ENCODE measurements at regions not wholly inside any gene's neighbourhood (a gene's known extent, or its start where the extent isn't known, plus 50 kb on each side); places are given as distances from the start of the nearest gene placed in this dataset.

- DNase-seq (ENCODE audit: low spot score) = no peak
- no peak overlapping the region for H3K9ac ChIP-seq (ENCODE audit: low read depth in 1 of 2, low read length in 2 of 2)
- no peaks in the 10 kb centered on the region for H3K4me1 ChIP-seq (ENCODE audit: control insufficient read depth in 4 of 4, insufficient read depth in 4 of 4, low read length in 3 of 4)
- H3K36me3 ChIP-seq (ENCODE audit: control insufficient read depth in 4 of 4, insufficient read depth in 3 of 4, low read depth in 1 of 4, low read length in 3 of 4) = no peaks in the 10 kb centered on the region
- H3K27ac ChIP-seq (ENCODE audit: low read depth in 1 of 2, low read length in 2 of 2) = no peak overlapping the region
- H3K4me3 ChIP-seq (ENCODE audit: low read depth in 1 of 3, low read length in 3 of 3) = no peak overlapping the region
- H3K27me3 ChIP-seq (ENCODE audit: control insufficient read depth in 4 of 4, insufficient read depth in 4 of 4, low read length in 3 of 4) = no peaks in the 10 kb centered on the region
- WGBS = 56% methylated on average over 2 of the region's 2 CpGs
- H3K9me3 ChIP-seq (ENCODE audit: control insufficient read depth in 4 of 4, low read length in 3 of 4) = no peaks in the 10 kb centered on the region
- TF ChIP-seq JUND (IDR thresholded peaks at IDR 0.05) (no peak), RAD21 (IDR thresholded peaks at IDR 0.05) (no peak), MAX (IDR thresholded peaks at IDR 0.05) (no peak), ATF3 (IDR thresholded peaks at IDR 0.05) (no peak), SP1 (IDR thresholded peaks at IDR 0.05) (no peak), NR2F2 (IDR thresholded peaks at IDR 0.05) (no peak)
These were observed 1040.0 kb downstream of the STPG2 start for GRCh38 chr4:97103252-97103651.

- DNase-seq (ENCODE audit: low spot score) = no peak
- Histone ChIP-seq H3K27me3 (ENCODE audit: control insufficient read depth in 4 of 4, insufficient read depth in 4 of 4, low read length in 3 of 4) (no peaks in the 10 kb centered on the region), H3K4me1 (ENCODE audit: control insufficient read depth in 4 of 4, insufficient read depth in 4 of 4, low read length in 3 of 4) (no peaks in the 10 kb centered on the region), H3K9me3 (ENCODE audit: control insufficient read depth in 4 of 4, low read length in 3 of 4) (no peaks in the 10 kb centered on the region), H3K4me3 (ENCODE audit: low read depth in 1 of 3, low read length in 3 of 3) (no peak overlapping the region), H3K27ac (ENCODE audit: low read depth in 1 of 2, low read length in 2 of 2) (no peak overlapping the region), H3K36me3 (ENCODE audit: control insufficient read depth in 4 of 4, insufficient read depth in 3 of 4, low read depth in 1 of 4, low read length in 3 of 4) (no peaks in the 10 kb centered on the region), H3K9ac (ENCODE audit: low read depth in 1 of 2, low read length in 2 of 2) (no peak overlapping the region)
- TF ChIP-seq HNF4A (conservative IDR thresholded peaks at IDR 0.05) = no peak
- TF ChIP-seq NR2F2 (IDR thresholded peaks at IDR 0.05) = no peak
- no peak for TF ChIP-seq RXRA (IDR thresholded peaks at IDR 0.05)
- no peak for TF ChIP-seq MAX (IDR thresholded peaks at IDR 0.05)
- 78% methylated on average over 2 of the region's 2 CpGs for WGBS
These were observed 1039.3 kb downstream of the STPG2 start for GRCh38 chr4:97104006-97104405.

GRCh38 chr4:97104666-97105065 is 1038.6 kb downstream of the STPG2 start:
- H3K36me3 ChIP-seq (ENCODE audit: control insufficient read depth in 4 of 4, insufficient read depth in 3 of 4, low read depth in 1 of 4, low read length in 3 of 4) = no peaks in the 10 kb centered on the region
- TF ChIP-seq EGR1 (IDR thresholded peaks at IDR 0.05; ENCODE audit: low read depth in 2 of 2) (no peak), HNF4A (conservative IDR thresholded peaks at IDR 0.05) (no peak), HNF4G (IDR thresholded peaks at IDR 0.05) (no peak)
- H3K4me3 ChIP-seq (ENCODE audit: low read depth in 1 of 3, low read length in 3 of 3) = no peak overlapping the region
- no peaks in the 10 kb centered on the region for H3K9me3 ChIP-seq (ENCODE audit: control insufficient read depth in 4 of 4, low read length in 3 of 4)
- DNase-seq (ENCODE audit: low spot score) = no peak
- no peak overlapping the region for H3K9ac ChIP-seq (ENCODE audit: low read depth in 1 of 2, low read length in 2 of 2)
- H3K27ac ChIP-seq (ENCODE audit: low read depth in 1 of 2, low read length in 2 of 2) = no peak overlapping the region
- no peaks in the 10 kb centered on the region for H3K27me3 ChIP-seq (ENCODE audit: control insufficient read depth in 4 of 4, insufficient read depth in 4 of 4, low read length in 3 of 4)
- no peaks in the 10 kb centered on the region for H3K4me1 ChIP-seq (ENCODE audit: control insufficient read depth in 4 of 4, insufficient read depth in 4 of 4, low read length in 3 of 4)
- 67% methylated on average over 3 of the region's 3 CpGs for WGBS

GRCh38 chr4:97105347-97106099 is 1037.8 kb downstream of the STPG2 start:
- Histone ChIP-seq H3K4me3 (ENCODE audit: low read depth in 1 of 3, low read length in 3 of 3) (no peak overlapping the region), H3K27me3 (ENCODE audit: control insufficient read depth in 4 of 4, insufficient read depth in 4 of 4, low read length in 3 of 4) (no peaks in the 10 kb centered on the region), H3K27ac (ENCODE audit: low read depth in 1 of 2, low read length in 2 of 2) (no peak overlapping the region), H3K9me3 (ENCODE audit: control insufficient read depth in 4 of 4, low read length in 3 of 4) (no peaks in the 10 kb centered on the region), H3K4me1 (ENCODE audit: control insufficient read depth in 4 of 4, insufficient read depth in 4 of 4, low read length in 3 of 4) (no peaks in the 10 kb centered on the region), H3K9ac (ENCODE audit: low read depth in 1 of 2, low read length in 2 of 2) (no peak overlapping the region), H3K36me3 (ENCODE audit: control insufficient read depth in 4 of 4, insufficient read depth in 3 of 4, low read depth in 1 of 4, low read length in 3 of 4) (no peaks in the 10 kb centered on the region)
- 65% methylated on average over 3 of the region's 3 CpGs for WGBS
- TF ChIP-seq FOXA2 (IDR thresholded peaks at IDR 0.05) = no peak
- no peak for TF ChIP-seq HNF4A (conservative IDR thresholded peaks at IDR 0.05)
- TF ChIP-seq MAX (IDR thresholded peaks at IDR 0.05) = no peak
- no peak for TF ChIP-seq TAF1 (conservative IDR thresholded peaks at IDR 0.05)
- no peak for TF ChIP-seq EGR1 (IDR thresholded peaks at IDR 0.05; ENCODE audit: low read depth in 2 of 2)
- TF ChIP-seq GABPA (IDR thresholded peaks at IDR 0.05 in 1 of 2, conservative IDR thresholded peaks at IDR 0.05 in 1 of 2) = no peak
- TF ChIP-seq REST (IDR thresholded peaks at IDR 0.05) = no peak
- TF ChIP-seq NR2F2 (IDR thresholded peaks at IDR 0.05) = no peak
- TF ChIP-seq ZBTB33 (IDR thresholded peaks at IDR 0.05) = no peak
- DNase-seq (ENCODE audit: low spot score) = no peak

All from liver (tissue), 7 donors.